ENCODE measurements at regions not wholly inside any gene's neighbourhood (a gene's known extent, or its start where the extent isn't known, plus 50 kb on each side); places are given as distances from the start of the nearest gene placed in this dataset.
"Not testable (repeated sequence)": the region's sequence is repeated elsewhere in the genome, so short reads cannot be mapped to it uniquely, and the experiment has no call there.

DNA sequence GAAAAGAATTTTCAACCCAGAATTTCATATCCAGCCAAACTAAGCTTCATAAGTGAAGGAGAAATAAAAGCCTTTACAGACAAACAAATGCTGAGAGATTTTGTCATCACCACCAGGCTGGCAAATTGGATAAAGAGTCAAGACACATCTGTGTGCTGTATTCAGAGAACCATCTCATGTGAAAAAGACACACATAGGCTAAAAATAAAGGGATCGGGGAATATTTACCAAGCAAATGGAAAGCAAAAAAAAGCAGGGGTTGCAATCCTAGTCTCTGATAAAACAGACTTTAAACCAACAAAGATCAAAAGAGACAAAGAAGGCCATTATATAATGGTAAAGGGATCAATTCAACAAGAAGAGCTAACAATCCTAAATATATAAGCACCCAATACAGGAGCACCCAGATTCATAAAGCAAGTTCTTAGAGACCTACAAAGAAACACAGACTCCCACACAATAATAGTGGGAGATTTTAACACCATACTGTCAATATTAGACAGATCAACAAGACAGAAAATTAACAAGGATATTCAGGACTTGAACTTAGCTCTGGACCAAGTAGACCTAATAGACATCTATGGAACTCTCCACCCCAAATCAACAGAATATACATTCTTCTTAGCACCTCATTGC, 55.9 kb upstream of the ACSM6 start:
- not testable (repeated sequence) for DNase-seq

GRCh38 chr10:95134490-95134889, 59.5 kb upstream of the ACSM6 start:
- no peak for DNase-seq

GRCh38 chr10:95133997-95134396, 60.0 kb upstream of the ACSM6 start:
- no peak for DNase-seq

GRCh38 chr10:95133016-95133752, 60.9 kb upstream of the ACSM6 start:
- peak; percentile 31 to 35 for DNase-seq

DNA sequence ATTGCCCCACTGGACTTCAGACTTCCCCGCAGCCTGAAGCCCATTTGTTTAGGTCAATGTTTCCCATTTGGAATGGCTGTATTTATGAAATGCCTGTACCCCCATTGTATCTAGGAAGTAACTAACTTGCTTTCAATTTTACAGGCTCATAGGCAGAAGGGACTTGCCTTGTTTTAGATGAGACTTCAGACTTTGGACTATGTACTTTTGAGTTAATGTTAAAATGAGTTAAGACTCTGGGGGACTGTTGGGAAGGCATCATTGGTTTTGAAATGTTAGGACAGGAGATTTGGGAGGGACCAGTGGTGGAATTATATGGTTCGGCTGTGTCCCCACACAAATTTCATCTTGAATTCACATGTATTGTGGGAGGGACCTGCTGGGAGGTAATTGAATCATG, 61.1 kb upstream of the CYP2C8 start:
- not testable (repeated sequence) for DNase-seq

DNA sequence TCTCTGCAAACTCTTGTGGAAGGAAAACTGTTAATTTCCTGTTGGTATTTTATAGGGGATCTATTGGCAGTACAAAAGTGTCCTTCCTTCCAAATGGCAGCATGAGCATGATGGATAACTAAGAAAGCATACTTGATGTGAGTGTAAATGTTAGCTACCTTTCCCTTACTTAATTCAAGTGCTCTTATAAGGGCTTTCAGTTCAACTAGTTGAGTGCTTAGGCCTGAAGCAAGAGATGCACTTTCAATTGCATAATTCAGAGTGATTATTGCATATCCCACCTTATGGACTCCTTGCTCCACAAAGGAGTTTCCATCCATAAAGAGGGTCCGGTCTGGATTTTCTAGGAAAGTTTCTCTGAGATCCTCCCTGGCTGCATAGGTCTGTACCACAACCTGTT, 56.3 kb upstream of the CYP2C8 start:
- no peak for DNase-seq

DNA sequence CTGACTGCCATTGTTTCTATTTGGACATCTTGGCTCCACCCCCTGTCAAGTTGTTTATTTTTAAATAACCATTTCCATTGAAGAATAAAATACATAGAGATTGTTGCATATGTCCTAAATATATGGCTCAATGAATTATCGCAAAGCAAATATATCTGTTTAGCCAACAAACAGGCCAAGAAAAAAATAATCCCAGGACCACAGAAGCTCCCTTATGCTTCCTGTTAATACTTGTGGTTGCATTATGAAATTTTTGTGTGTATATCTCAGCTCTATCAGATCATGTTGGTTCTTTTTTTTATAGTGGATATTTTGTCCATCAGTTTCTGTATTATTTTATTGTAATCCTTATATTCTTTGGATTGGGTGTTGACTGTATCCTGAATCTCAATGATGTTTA, 53.4 kb upstream of the CYP2C8 start:
- no peak for DNase-seq

GRCh38 chr10:95121904-95122303, 52.6 kb upstream of the CYP2C8 start:
- DNase-seq, result no peak
